ENCODE measurements at regions not wholly inside any gene's neighbourhood (a gene's known extent, or its start where the extent isn't known, plus 50 kb on each side); places are given as distances from the start of the nearest gene placed in this dataset.

DNA sequence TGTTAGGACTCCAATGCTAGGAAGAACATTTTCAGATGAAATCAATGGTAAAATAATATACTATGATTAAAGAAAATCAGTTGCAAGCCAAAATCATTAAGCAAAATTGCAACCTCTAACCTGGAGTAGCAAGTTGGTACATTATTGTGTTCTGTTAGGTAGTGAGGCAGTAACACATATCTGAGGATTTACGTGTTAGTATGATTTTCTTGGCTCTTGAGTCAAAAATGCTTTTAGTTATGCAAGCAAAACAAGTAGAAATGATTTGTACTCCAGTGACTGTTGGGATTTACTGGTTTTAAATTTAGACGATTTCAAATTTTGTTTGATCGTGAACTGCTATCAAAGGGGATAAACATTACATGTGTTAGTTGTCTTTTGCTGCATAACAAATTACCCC, 293.0 kb upstream of the BTBD3 start:
- Histone ChIP-seq H3K9me3 (no peaks in the 10 kb centered on the region), H3K4me1 (ENCODE audit: low read depth) (no peaks in the 10 kb centered on the region), H3K4me3 (no peak overlapping the region), H3K36me3 (ENCODE audit: low read depth) (no peaks in the 10 kb centered on the region)
- no peak for ATAC-seq
- TF ChIP-seq CTCF (IDR thresholded peaks at IDR 0.05), result no peak
- intact Hi-C loops (cut with DNase I, micrococcal nuclease), result no loop called here
- no peak for DNase-seq

- Histone ChIP-seq H3K36me3 (ENCODE audit: low read depth) (no peaks in the 10 kb centered on the region), H3K4me3 (no peak overlapping the region), H3K4me1 (ENCODE audit: low read depth) (no peaks in the 10 kb centered on the region), H3K9me3 (no peaks in the 10 kb centered on the region)
- no peak for DNase-seq
- no peak for TF ChIP-seq CTCF (IDR thresholded peaks at IDR 0.05)
- intact Hi-C loops (cut with DNase I, micrococcal nuclease), result no loop called here
- ATAC-seq, result no peak
These were observed 291.1 kb upstream of the BTBD3 start for GRCh38 chr20:11626551-11626950.

GRCh38 chr20:11642866-11643265, 274.8 kb upstream of the BTBD3 start:
- TF ChIP-seq CTCF (IDR thresholded peaks at IDR 0.05), result no peak
- intact Hi-C loops (cut with DNase I, micrococcal nuclease), result no loop called here
- H3K4me1 ChIP-seq (ENCODE audit: low read depth), result no peaks in the 10 kb centered on the region
- no peaks in the 10 kb centered on the region for H3K36me3 ChIP-seq (ENCODE audit: low read depth)
- H3K9me3 ChIP-seq, result no peaks in the 10 kb centered on the region
- no peak for DNase-seq
- no peak overlapping the region for H3K4me3 ChIP-seq
- ATAC-seq, result no peak

DNA sequence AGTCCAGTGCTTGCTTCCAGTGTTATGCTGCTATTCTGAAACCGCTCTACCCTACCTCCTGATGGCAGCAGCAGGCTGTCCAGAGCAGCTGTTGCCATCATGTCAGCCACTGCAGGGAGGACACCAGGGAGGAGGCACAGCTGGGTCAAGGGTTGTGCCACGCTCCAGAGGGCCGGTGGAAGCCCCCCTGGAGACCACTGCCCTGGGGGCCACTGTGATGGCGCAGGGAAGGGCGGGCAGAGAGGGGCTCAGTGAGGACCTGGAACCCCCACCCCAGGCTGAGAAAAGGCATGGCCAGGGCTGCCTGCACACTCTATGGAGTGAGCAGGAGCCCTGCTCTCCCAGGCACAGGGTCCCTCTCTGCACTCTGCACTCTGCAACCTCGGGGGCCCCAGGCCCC, 271.3 kb upstream of the BTBD3 start:
- intact Hi-C loops (cut with DNase I, micrococcal nuclease), result no loop called here
- no peak for DNase-seq
- ATAC-seq, result no peak

DNA sequence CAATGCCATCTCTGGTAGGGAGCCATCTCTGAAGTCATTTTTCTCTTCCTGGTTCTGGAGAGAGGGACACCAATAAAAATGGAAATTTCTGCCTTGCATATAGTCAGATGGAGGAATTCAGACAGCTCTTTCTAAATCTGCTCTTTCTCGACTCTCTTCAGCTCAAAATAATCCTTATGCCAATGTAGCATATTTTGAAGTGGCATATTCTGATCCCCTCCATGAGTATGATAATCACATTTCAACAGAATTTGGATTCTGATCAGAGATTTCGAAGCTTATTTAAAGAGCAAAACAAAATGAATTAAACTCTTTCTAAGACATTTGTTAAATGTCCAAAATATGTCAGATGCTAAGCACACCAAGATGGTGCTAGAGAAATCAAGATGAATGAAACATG, 267.1 kb upstream of the BTBD3 start:
- H3K36me3 ChIP-seq (ENCODE audit: low read depth), result no peaks in the 10 kb centered on the region
- no peak overlapping the region for H3K4me3 ChIP-seq
- no peak for TF ChIP-seq CTCF (IDR thresholded peaks at IDR 0.05)
- intact Hi-C loops (cut with DNase I, micrococcal nuclease), result no loop called here
- ATAC-seq (no peak), DNase-seq (no peak)
- H3K9me3 ChIP-seq, result no peaks in the 10 kb centered on the region
- H3K4me1 ChIP-seq (ENCODE audit: low read depth), result no peaks in the 10 kb centered on the region

More for the DNA sequence above, 271.3 kb upstream of the BTBD3 start:
- no peak overlapping the region for H3K4me3 ChIP-seq
- no peaks in the 10 kb centered on the region for H3K4me1 ChIP-seq (ENCODE audit: low read depth)
- TF ChIP-seq CTCF (IDR thresholded peaks at IDR 0.05), result no peak
- no peaks in the 10 kb centered on the region for H3K36me3 ChIP-seq (ENCODE audit: low read depth)
- no peaks in the 10 kb centered on the region for H3K9me3 ChIP-seq

DNA sequence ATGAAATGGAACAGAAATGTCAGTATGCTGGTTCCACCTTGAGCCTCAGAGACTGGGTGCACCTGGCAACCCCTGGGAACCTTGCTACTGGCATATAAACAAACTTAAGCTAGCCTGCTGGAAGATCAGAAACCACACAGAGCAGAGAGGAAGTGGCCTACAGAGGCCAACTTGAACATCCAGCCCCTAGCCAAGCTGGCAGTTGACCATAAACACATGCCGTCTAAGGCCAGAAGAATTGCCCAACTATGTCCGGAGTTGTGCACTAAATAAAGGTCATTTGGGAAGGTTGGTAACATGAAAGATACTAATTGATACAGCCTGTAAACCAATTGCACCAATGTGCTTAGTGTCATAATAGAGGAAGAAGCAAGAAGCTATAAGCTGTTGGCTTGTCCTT, 266.6 kb upstream of the BTBD3 start:
- no peak for DNase-seq
- Histone ChIP-seq H3K36me3 (ENCODE audit: low read depth) (no peaks in the 10 kb centered on the region), H3K9me3 (no peaks in the 10 kb centered on the region), H3K4me3 (no peak overlapping the region), H3K4me1 (ENCODE audit: low read depth) (no peaks in the 10 kb centered on the region)
- intact Hi-C loops (cut with DNase I, micrococcal nuclease), result no loop called here
- no peak for ATAC-seq
- no peak for TF ChIP-seq CTCF (IDR thresholded peaks at IDR 0.05)

Data from mucosa of descending colon (tissue), 3 donors.